Gastrocnemius medialis (tissue), 4 donors: ENCODE measurements at regions not wholly inside any gene's neighbourhood (a gene's known extent, or its start where the extent isn't known, plus 50 kb on each side); places are given as distances from the start of the nearest gene placed in this dataset.

Source experiments
- ATAC-seq, 2 donors: fragments of 150-250 bp; one replicate each; pipeline ENCODE4 v1.9.1; 2016
- DNase-seq, 2 donors: peaks; one replicate each; pipeline ENCODE4 v3.0.0-alpha.2; 2019
- H3K27ac ChIP-seq, 4 donors: fragments of 200-600 bp; sonication (generic); 1 replicate in 1 of 4; 2 replicates in 3 of 4; pipeline ENCODE4 v1.5.1; 2016 to 2018; ENCODE audit warnings: mild to moderate bottlenecking in 2 of 4, moderate library complexity in 1 of 4
- H3K27me3 ChIP-seq, 3 donors: fragments of 200-600 bp; sonication (generic) in 2 of 3; 1 replicate in 1 of 3; 2 replicates in 2 of 3; pipeline versions ENCODE4 v1.5.1 to v1.6.0; 2016 to 2019; ENCODE audit warnings: mild to moderate bottlenecking in 1 of 3, moderate library complexity in 1 of 3
- H3K36me3 ChIP-seq, 2 donors: fragments of 200-600 bp; sonication (generic) in 1 of 2; one replicate each; pipeline ENCODE4 v1.5.1; 2017 to 2018
- H3K4me1 ChIP-seq, 2 donors: fragments of 200-600 bp; sonication (generic) in 1 of 2; one replicate each; pipeline ENCODE4 v1.5.1; 2016 to 2017; ENCODE audit warnings: mild to moderate bottlenecking in 2 of 2
- H3K4me3 ChIP-seq, 4 donors: fragments of 200-600 bp; sonication (generic) in 3 of 4; 1 replicate in 1 of 4; 2 replicates in 3 of 4; pipeline ENCODE4 v1.5.1; 2016 to 2019; ENCODE audit warnings: mild to moderate bottlenecking in 2 of 4
- H3K9me3 ChIP-seq, 3 donors: fragments of 200-600 bp; sonication (generic) in 2 of 3; 1 replicate in 1 of 3; 2 replicates in 2 of 3; pipeline ENCODE4 v1.5.1; 2016 to 2019
- CTCF ChIP-seq, 5 experiments: fragments of 450-650 bp in 3 of 5; fragments of 200-600 bp in 2 of 5; sonication (generic) in 2 of 5; IDR thresholded peaks in 4 of 5; conservative IDR thresholded peaks in 1 of 5; 1 replicate in 4 of 5; 2 replicates in 1 of 5; pipeline ENCODE4 v1.5.1; 2016 to 2019; ENCODE audit warnings: antibody characterized with exemption in 5 of 5, mild to moderate bottlenecking in 3 of 5, moderate library complexity in 3 of 5
- POLR2A ChIP-seq, 2 donors: fragments of 450-650 bp; IDR thresholded peaks; one replicate each; pipeline ENCODE4 v1.6.1; 2017; ENCODE audit warnings: antibody characterized with exemption in 2 of 2, mild to moderate bottlenecking in 2 of 2, moderate library complexity in 2 of 2
- in situ Hi-C, 4 donors: fragments of 200-750 bp; cut with MboI; loops; one replicate each; pipeline versions ENCODE4 v1.15.0 to v1.8.0; 2017; ENCODE audit warnings: low sequenced_read_pairs in 4 of 4
- intact Hi-C: fragments of 100-400 bp; cut with DNase I; formaldehyde crosslinking; loops from one replicate; pipeline ENCODE4 v1.15.1; 2023; ENCODE audit warnings: low total_unique reads

DNA sequence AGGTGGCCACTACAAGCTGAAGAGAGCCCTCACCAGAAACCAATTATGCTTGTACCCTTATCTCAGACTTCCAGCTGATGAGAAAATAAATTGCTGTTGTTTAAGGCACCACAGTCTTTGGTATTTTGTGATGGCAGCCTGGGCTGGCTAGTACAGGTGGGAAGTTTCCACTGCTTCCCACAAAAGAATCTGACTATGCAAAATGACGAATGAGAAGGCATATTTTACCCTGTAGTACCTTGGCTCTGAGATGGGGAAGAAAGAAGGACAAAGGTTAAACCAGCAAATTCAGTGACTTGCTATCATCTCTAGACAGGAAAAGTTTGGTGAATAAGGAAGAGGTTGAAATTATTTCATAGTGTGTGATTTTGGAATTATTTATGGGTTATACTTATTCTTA, 112.8 kb upstream of the ELL2 start:
- no peak for DNase-seq
- Histone ChIP-seq H3K4me1 (peaks cover 0 to 2% of the 10 kb centered on the region in 2 donors), H3K36me3 (no peaks in the 10 kb centered on the region), H3K27me3 (no peaks in the 10 kb centered on the region), H3K27ac (no peak overlapping the region), H3K4me3 (no peak overlapping the region), H3K9me3 (no peaks in the 10 kb centered on the region)
- no peak for ATAC-seq
- no peak for TF ChIP-seq POLR2A (IDR thresholded peaks at IDR 0.05)
- in situ Hi-C loops (no loop called here), intact Hi-C loops (no loop called here)

- Histone ChIP-seq H3K4me1 (no peaks in the 10 kb centered on the region), H3K27ac (no peak overlapping the region), H3K4me3 (no peak overlapping the region), H3K9me3 (no peaks in the 10 kb centered on the region), H3K27me3 (no peaks in the 10 kb centered on the region), H3K36me3 (no peaks in the 10 kb centered on the region)
- TF ChIP-seq CTCF (IDR thresholded peaks at IDR 0.05 in 4 of 5, conservative IDR thresholded peaks at IDR 0.05 in 1 of 5) (no peak), POLR2A (IDR thresholded peaks at IDR 0.05) (no peak)
- intact Hi-C loops (no loop called here), in situ Hi-C loops (no loop called here)
- ATAC-seq (no peak), DNase-seq (no peak)
These were observed 111.1 kb upstream of the ELL2 start for GRCh38 chr5:96072791-96073165.

GRCh38 chr5:96072138-96072790, 110.6 kb upstream of the ELL2 start:
- H3K9me3 ChIP-seq: no peaks in the 10 kb centered on the region
- H3K4me3 ChIP-seq: no peak overlapping the region
- no peak for DNase-seq
- no peak overlapping the region for H3K27ac ChIP-seq
- in situ Hi-C loops: no loop called here
- H3K36me3 ChIP-seq: no peaks in the 10 kb centered on the region
- intact Hi-C loops: no loop called here
- no peaks in the 10 kb centered on the region for H3K4me1 ChIP-seq
- ATAC-seq: no peak
- no peaks in the 10 kb centered on the region for H3K27me3 ChIP-seq
- TF ChIP-seq POLR2A (IDR thresholded peaks at IDR 0.05): no peak
- no peak for TF ChIP-seq CTCF (IDR thresholded peaks at IDR 0.05 in 4 of 5, conservative IDR thresholded peaks at IDR 0.05 in 1 of 5)

- H3K27ac ChIP-seq: no peak overlapping the region
- in situ Hi-C loops: no loop called here
- no peak overlapping the region for H3K4me3 ChIP-seq
- ATAC-seq (no peak), DNase-seq (no peak)
- no peaks in the 10 kb centered on the region for H3K36me3 ChIP-seq
- TF ChIP-seq CTCF (IDR thresholded peaks at IDR 0.05 in 4 of 5, conservative IDR thresholded peaks at IDR 0.05 in 1 of 5) (no peak), POLR2A (IDR thresholded peaks at IDR 0.05) (no peak)
- no peaks in the 10 kb centered on the region for H3K9me3 ChIP-seq
- no peaks in the 10 kb centered on the region for H3K27me3 ChIP-seq
- intact Hi-C loops: no loop called here
- no peaks in the 10 kb centered on the region for H3K4me1 ChIP-seq
These were observed 109.1 kb upstream of the ELL2 start for GRCh38 chr5:96070622-96071225.

GRCh38 chr5:96067894-96068614, 106.4 kb upstream of the ELL2 start:
- TF ChIP-seq POLR2A (IDR thresholded peaks at IDR 0.05) (no peak), CTCF (IDR thresholded peaks at IDR 0.05 in 4 of 5, conservative IDR thresholded peaks at IDR 0.05 in 1 of 5) (no peak)
- Histone ChIP-seq H3K27ac (no peak overlapping the region), H3K36me3 (no peaks in the 10 kb centered on the region), H3K4me1 (no peaks in the 10 kb centered on the region), H3K4me3 (no peak overlapping the region), H3K9me3 (no peaks in the 10 kb centered on the region), H3K27me3 (no peaks in the 10 kb centered on the region)
- no peak for DNase-seq
- intact Hi-C loops (no loop called here), in situ Hi-C loops (no loop called here)
- ATAC-seq: no peak
